Endodermal cell (in vitro differentiated cells): ENCODE measurements at regions not wholly inside any gene's neighbourhood (a gene's known extent, or its start where the extent isn't known, plus 50 kb on each side); places are given as distances from the start of the nearest gene placed in this dataset.

Experiments
- DNase-seq: peaks from one replicate; pipeline ENCODE4 v3.0.0-alpha.2; 2017
- H3K27ac ChIP-seq: 2 replicates; pipeline ENCODE4 v1.5.1; 2013; ENCODE audit warnings: mild to moderate bottlenecking, low read depth, low read length, moderate library complexity
- H3K27me3 ChIP-seq: 2 replicates; pipeline ENCODE4 v1.6.1; 2013; ENCODE audit warnings: mild to moderate bottlenecking, low read length, moderate library complexity; ENCODE audit not compliant: insufficient read depth, control insufficient read depth, poor library complexity, severe bottlenecking
- H3K36me3 ChIP-seq: 2 replicates; pipeline ENCODE4 v1.7.0; 2013; ENCODE audit warnings: mild to moderate bottlenecking, low read length, moderate library complexity; ENCODE audit not compliant: control insufficient read depth, insufficient read depth
- H3K4me1 ChIP-seq: one replicate; pipeline ENCODE4 v1.7.0; 2013; ENCODE audit warnings: low read length; ENCODE audit not compliant: control insufficient read depth, insufficient read depth
- H3K4me3 ChIP-seq: 2 replicates; pipeline ENCODE4 v1.5.1; 2013; ENCODE audit warnings: mild to moderate bottlenecking, low read length, moderate library complexity
- H3K9ac ChIP-seq: 2 replicates; pipeline ENCODE4 v1.6.1; 2013; ENCODE audit warnings: mild to moderate bottlenecking, low read length, moderate library complexity; ENCODE audit not compliant: poor library complexity, severe bottlenecking; ENCODE audit errors: extremely low read depth
- H3K9me3 ChIP-seq: 2 replicates; pipeline ENCODE4 v1.6.1; 2013; ENCODE audit warnings: mild to moderate bottlenecking, low read length, moderate library complexity; ENCODE audit not compliant: control insufficient read depth
- H3K27ac Mint-ChIP-seq: 2 replicates; pipeline ENCODE4 v1.8.0; 2020; ENCODE audit warnings: mixed read lengths
- H3K27me3 Mint-ChIP-seq: 2 replicates; pipeline ENCODE4 v1.8.0; 2021; ENCODE audit warnings: mild to moderate bottlenecking, mixed read lengths; ENCODE audit not compliant: insufficient read depth
- H3K36me3 Mint-ChIP-seq: 2 replicates; pipeline ENCODE4 v1.8.0; 2020; ENCODE audit warnings: low read depth, mixed read lengths
- H3K4me1 Mint-ChIP-seq: 2 replicates; pipeline ENCODE4 v1.8.0; 2020; ENCODE audit warnings: mixed read lengths
- H3K4me3 Mint-ChIP-seq: 2 replicates; pipeline ENCODE4 v1.8.0; 2020; ENCODE audit warnings: mild to moderate bottlenecking, moderate library complexity, mixed read lengths
- H3K9me3 Mint-ChIP-seq: 2 replicates; pipeline ENCODE4 v1.8.0; 2020; ENCODE audit warnings: mild to moderate bottlenecking, mixed read lengths
- CTCF ChIP-seq: fragments of 200-600 bp; sonication (generic); conservative IDR thresholded peaks from 2 replicates; pipeline ENCODE4 v1.5.0; 2021; ENCODE audit warnings: antibody characterized with exemption, mild to moderate bottlenecking
- WGBS, 2 experiments: methylation state at CpG; one replicate each; pipeline versions ENCODE4 v1.1.5 to v1.1.7; 2013; ENCODE audit warnings: missing lambda C conversion rate in 2 of 2, mixed read lengths in 1 of 2; ENCODE audit not compliant: insufficient coverage in 1 of 2, insufficient read length in 1 of 2; 5-methylcytosine and 5-hydroxymethylcytosine counted together

- H3K4me3 ChIP-seq, result no peak overlapping the region
- Mint-ChIP-seq H3K4me3 (no peak overlapping the region), H3K9me3 (peaks cover 5% of the 10 kb centered on the region), H3K27me3 (no peaks in the 10 kb centered on the region), H3K4me1 (no peaks in the 10 kb centered on the region), H3K36me3 (no peaks in the 10 kb centered on the region), H3K27ac (no peak overlapping the region)
- DNase-seq, result no peak
- no peaks in the 10 kb centered on the region for H3K4me1 ChIP-seq
- H3K36me3 ChIP-seq, result no peaks in the 10 kb centered on the region
- no peak overlapping the region for H3K27ac ChIP-seq
- TF ChIP-seq CTCF, result no peak
- H3K27me3 ChIP-seq, result no peaks in the 10 kb centered on the region
- peaks cover 6% of the 10 kb centered on the region for H3K9me3 ChIP-seq
- WGBS, 2 experiments, result 89 to 92% methylated on average over 5 to 12 of the region's 12 CpGs
- no peak overlapping the region for H3K9ac ChIP-seq
Observed at GRCh38 chr20:16975682-16976081, 227.5 kb downstream of the OTOR start.

- no peak for DNase-seq
- peaks cover 14% of the 10 kb centered on the region for H3K9me3 Mint-ChIP-seq
- no peak overlapping the region for H3K4me3 Mint-ChIP-seq
- no peaks in the 10 kb centered on the region for H3K4me1 ChIP-seq
- H3K9me3 ChIP-seq, result peaks cover 11% of the 10 kb centered on the region
- H3K36me3 ChIP-seq, result no peaks in the 10 kb centered on the region
- 93 to 100% methylated on average over 1 of the region's 1 CpG for whole genome bisulfite sequencing, 2 experiments
- H3K36me3 Mint-ChIP-seq, result no peaks in the 10 kb centered on the region
- H3K27ac ChIP-seq, result no peak overlapping the region
- no peaks in the 10 kb centered on the region for H3K27me3 ChIP-seq
- H3K9ac ChIP-seq, result no peak overlapping the region
- H3K27ac Mint-ChIP-seq, result no peak overlapping the region
- TF ChIP-seq CTCF, result no peak
- H3K4me1 Mint-ChIP-seq, result peaks cover 4% of the 10 kb centered on the region
- no peak overlapping the region for H3K4me3 ChIP-seq
- H3K27me3 Mint-ChIP-seq, result no peaks in the 10 kb centered on the region
Observed at GRCh38 chr20:16978497-16978896, 230.3 kb downstream of the OTOR start.

GRCh38 chr20:16982091-16982726 is 234.1 kb downstream of the OTOR start:
- H3K27ac Mint-ChIP-seq, result no peak overlapping the region
- WGBS, 2 experiments, result 89 to 100% methylated on average over 3 to 4 of the region's 4 CpGs
- Histone ChIP-seq H3K36me3 (no peaks in the 10 kb centered on the region), H3K4me3 (no peak overlapping the region), H3K27ac (no peak overlapping the region), H3K27me3 (no peaks in the 10 kb centered on the region), H3K4me1 (no peaks in the 10 kb centered on the region), H3K9me3 (peaks cover 13% of the 10 kb centered on the region), H3K9ac (no peak overlapping the region)
- no peaks in the 10 kb centered on the region for H3K27me3 Mint-ChIP-seq
- no peaks in the 10 kb centered on the region for H3K36me3 Mint-ChIP-seq
- H3K9me3 Mint-ChIP-seq, result peaks cover 20% of the 10 kb centered on the region
- peaks cover 13% of the 10 kb centered on the region for H3K4me1 Mint-ChIP-seq
- no peak for DNase-seq
- H3K4me3 Mint-ChIP-seq, result no peak overlapping the region
- TF ChIP-seq CTCF, result no peak
